Spleen (tissue), 7 donors: ENCODE measurements at regions not wholly inside any gene's neighbourhood (a gene's known extent, or its start where the extent isn't known, plus 50 kb on each side); places are given as distances from the start of the nearest gene placed in this dataset.

Source experiments
- POLR2A ChIP-seq, 3 donors: fragments of 450-650 bp; IDR thresholded peaks; one replicate each; pipeline ENCODE4 v1.5.1; 2017; ENCODE audit warnings: antibody characterized with exemption in 3 of 3, mild to moderate bottlenecking in 1 of 3
- POLR2AphosphoS5 ChIP-seq, 3 donors: sonication (generic); formaldehyde crosslinking; IDR thresholded peaks; one replicate each; pipeline ENCODE4 v1.5.1; 2017; ENCODE audit warnings: antibody characterized with exemption in 3 of 3
- TF ChIP-seq, protein P1 (sequence below), 11 experiments: fragments of 200-600 bp in 7 of 11; fragments of 450-650 bp in 4 of 11; sonication (generic) in 4 of 11; IDR thresholded peaks in 8 of 11; conservative IDR thresholded peaks in 3 of 11; 1 replicate in 7 of 11; 2 replicates in 4 of 11; pipeline versions ENCODE4 v1.4.0 to v1.8.0; 2016 to 2021; ENCODE audit warnings: antibody characterized with exemption in 11 of 11, inconsistent platforms in 4 of 11, mild to moderate bottlenecking in 1 of 11
- donor health status: DM: no; HTN: no; CAD: no; lungs with moderate emphysema.
- donor health status: DM: no; HTN: no; CAD: no.
- donor health status: DM: no; HTN: no; CAD: no.

DNA sequence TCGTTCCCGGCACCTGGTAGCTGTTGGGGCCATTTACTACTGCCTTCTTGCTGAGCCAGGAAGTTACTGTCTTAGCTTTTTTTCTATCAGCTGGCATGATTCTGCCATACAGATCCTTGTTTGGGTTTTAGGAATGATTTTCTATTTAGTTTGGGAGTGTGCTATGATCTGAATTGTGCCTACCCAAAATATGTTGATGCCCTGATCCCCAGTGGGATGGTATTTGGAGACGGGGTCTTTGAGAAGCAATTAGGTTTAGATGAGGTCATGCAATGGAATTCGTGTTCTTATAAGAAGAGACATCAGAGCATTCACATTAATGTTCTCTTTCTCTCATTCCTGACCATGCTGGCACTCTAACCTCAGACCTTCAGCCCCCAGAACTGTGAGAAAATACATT lies 59.4 kb upstream of the HS3ST2 start:
- TF ChIP-seq, protein P1, sequence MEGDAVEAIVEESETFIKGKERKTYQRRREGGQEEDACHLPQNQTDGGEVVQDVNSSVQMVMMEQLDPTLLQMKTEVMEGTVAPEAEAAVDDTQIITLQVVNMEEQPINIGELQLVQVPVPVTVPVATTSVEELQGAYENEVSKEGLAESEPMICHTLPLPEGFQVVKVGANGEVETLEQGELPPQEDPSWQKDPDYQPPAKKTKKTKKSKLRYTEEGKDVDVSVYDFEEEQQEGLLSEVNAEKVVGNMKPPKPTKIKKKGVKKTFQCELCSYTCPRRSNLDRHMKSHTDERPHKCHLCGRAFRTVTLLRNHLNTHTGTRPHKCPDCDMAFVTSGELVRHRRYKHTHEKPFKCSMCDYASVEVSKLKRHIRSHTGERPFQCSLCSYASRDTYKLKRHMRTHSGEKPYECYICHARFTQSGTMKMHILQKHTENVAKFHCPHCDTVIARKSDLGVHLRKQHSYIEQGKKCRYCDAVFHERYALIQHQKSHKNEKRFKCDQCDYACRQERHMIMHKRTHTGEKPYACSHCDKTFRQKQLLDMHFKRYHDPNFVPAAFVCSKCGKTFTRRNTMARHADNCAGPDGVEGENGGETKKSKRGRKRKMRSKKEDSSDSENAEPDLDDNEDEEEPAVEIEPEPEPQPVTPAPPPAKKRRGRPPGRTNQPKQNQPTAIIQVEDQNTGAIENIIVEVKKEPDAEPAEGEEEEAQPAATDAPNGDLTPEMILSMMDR (IDR thresholded peaks at IDR 0.05 in 8 of 11, conservative IDR thresholded peaks at IDR 0.05 in 3 of 11): no peak
- TF ChIP-seq POLR2AphosphoS5 (IDR thresholded peaks at IDR 0.05) (no peak), POLR2A (IDR thresholded peaks at IDR 0.05) (no peak)
